ENCODE measurements at regions not wholly inside any gene's neighbourhood (a gene's known extent, or its start where the extent isn't known, plus 50 kb on each side); places are given as distances from the start of the nearest gene placed in this dataset.

DNA sequence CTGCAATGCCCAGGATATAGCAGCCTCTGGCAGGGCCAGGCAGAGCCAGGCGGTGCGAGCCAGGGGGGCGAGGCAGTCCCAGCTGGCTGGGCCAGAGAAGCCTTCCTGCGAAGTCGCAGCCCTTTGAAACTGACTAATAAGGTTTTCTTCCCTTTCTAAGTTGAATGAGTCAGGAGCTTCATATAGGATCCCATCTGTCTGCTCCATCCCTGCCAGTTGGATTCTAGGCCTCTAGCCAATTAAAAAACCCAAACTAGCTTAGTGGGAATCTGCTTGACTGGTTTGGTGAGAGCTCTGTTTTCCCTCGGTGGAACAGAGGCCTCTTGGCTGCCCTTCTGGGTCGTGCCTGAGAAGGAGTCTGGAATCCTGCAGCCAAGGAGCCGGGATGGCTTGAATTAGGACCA, 70.1 kb upstream of the RAPGEF1 start:
- TF ChIP-seq, protein P1, sequence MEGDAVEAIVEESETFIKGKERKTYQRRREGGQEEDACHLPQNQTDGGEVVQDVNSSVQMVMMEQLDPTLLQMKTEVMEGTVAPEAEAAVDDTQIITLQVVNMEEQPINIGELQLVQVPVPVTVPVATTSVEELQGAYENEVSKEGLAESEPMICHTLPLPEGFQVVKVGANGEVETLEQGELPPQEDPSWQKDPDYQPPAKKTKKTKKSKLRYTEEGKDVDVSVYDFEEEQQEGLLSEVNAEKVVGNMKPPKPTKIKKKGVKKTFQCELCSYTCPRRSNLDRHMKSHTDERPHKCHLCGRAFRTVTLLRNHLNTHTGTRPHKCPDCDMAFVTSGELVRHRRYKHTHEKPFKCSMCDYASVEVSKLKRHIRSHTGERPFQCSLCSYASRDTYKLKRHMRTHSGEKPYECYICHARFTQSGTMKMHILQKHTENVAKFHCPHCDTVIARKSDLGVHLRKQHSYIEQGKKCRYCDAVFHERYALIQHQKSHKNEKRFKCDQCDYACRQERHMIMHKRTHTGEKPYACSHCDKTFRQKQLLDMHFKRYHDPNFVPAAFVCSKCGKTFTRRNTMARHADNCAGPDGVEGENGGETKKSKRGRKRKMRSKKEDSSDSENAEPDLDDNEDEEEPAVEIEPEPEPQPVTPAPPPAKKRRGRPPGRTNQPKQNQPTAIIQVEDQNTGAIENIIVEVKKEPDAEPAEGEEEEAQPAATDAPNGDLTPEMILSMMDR (IDR thresholded peaks at IDR 0.05; ENCODE audit: insufficient read depth, low read depth, low read length, missing control alignments): no peak
- no peak for DNase-seq (ENCODE audit: low read depth)
- no peak overlapping the region for H3K4me3 ChIP-seq (ENCODE audit: low read depth, low read length)

DNA sequence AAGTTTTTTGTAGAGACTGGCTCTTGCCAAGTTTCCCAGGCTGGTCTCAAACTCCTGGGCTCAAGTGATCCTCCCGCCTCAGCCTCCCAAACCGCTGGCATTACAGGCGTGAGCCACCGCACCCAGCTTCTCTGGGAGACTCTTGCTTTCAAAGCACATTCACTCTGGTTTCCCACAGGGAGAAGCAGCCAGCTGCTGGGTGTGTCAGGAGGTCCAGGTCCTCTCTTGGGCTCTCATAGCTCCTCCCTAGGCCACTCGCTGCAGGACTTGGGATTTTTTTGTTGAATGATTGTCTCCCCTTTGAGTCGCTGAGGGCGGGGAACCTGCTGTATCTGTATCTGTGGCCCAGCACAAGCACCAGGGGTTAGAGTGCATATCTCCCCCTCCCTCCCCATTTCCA, 68.4 kb upstream of the RAPGEF1 start:
- TF ChIP-seq, protein P1 (IDR thresholded peaks at IDR 0.05; ENCODE audit: insufficient read depth, low read depth, low read length, missing control alignments): no peak
- no peak overlapping the region for H3K4me3 ChIP-seq (ENCODE audit: low read depth, low read length)
- no peak for DNase-seq (ENCODE audit: low read depth)

DNA sequence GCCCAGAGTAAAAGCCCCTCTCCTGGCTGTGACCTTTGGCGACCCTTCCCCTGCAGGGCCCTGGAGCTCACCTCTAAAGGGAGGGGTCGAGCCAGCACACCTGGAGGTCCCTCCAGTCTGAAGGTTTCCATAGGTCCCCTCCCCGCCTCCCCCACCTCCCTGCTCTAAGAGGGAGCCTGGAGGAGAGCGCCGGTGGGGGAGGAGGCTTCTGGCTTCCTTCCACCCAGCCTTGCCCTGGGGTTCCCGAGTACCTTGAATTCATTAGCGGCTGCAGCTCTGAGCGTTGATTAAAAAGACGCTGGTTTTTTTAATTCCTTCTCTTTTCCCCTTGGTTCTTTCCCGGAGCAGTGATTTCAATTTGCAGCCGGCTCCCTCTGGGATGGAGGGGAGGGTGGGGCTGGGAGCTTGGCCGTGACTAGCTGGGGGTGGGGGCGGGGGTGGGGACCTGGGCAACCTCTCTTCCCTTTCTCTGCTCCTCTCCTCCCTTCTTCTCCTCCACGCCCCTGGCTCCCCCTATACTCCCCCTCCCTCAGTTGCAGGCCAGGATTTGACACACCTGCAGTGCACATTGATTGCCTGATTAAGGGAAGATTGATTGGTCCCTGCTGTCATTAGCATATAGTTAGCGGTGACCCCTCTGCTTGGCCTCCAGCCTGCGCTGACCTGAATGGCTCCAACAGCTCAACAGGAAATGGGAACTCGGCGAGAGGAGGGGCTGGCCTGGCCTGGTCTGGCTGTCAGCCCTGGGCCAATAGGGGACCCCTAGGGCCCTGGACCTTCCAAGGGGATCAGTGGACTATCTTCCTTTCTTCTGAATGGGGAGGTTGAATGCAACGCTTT, 67.5 kb upstream of the RAPGEF1 start:
- TF ChIP-seq, protein P1 (IDR thresholded peaks at IDR 0.05; ENCODE audit: insufficient read depth, low read depth, low read length, missing control alignments): no peak
- no peak overlapping the region for H3K4me3 ChIP-seq (ENCODE audit: low read depth, low read length)
- no peak for DNase-seq (ENCODE audit: low read depth)

DNA sequence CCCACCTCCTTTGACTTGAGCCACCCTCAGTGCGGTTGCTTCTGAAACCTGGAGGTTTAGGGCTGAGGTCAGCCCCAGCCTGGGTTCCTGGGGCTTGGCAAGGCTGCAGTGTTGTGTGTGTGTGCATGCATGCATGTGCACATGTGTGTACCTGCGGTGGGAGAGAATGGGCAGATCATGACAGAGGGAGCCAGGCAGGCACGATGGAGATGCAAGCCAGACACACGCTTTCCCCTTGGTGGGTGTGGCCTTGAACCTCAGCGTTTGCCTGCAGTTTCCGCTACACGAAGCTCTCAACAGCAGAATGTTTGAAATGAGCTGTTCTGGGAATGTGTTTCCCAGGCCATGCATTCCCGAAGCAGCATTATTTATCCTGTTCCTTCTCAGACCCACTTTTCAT, 65.9 kb upstream of the RAPGEF1 start:
- no peak overlapping the region for H3K4me3 ChIP-seq (ENCODE audit: low read depth, low read length)
- TF ChIP-seq, protein P1 (IDR thresholded peaks at IDR 0.05; ENCODE audit: insufficient read depth, low read depth, low read length, missing control alignments): no peak
- no peak for DNase-seq (ENCODE audit: low read depth)

DNA sequence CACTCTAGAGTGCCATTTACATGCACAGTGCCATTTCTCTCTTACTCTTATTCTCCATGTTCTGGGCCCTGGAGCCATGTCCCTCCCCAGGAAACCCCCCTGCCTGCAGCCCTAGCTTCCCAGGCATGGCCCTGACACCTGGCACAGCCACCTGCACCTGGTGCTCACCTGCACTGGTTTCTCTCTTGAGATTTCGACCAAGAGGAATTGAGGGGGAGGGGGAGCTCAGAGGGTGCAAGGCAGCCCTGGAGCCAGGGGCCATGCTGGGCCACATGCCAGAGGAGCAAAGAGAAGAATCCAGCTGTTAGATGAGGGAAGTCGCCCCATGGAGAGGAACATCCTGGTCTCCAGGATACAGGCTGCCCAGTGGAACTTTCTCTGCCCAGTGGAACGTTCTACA, 65.0 kb upstream of the RAPGEF1 start:
- no peak overlapping the region for H3K4me3 ChIP-seq (ENCODE audit: low read depth, low read length)
- TF ChIP-seq, protein P1 (IDR thresholded peaks at IDR 0.05; ENCODE audit: insufficient read depth, low read depth, low read length, missing control alignments): no peak
- DNase-seq (ENCODE audit: low read depth): no peak

DNA sequence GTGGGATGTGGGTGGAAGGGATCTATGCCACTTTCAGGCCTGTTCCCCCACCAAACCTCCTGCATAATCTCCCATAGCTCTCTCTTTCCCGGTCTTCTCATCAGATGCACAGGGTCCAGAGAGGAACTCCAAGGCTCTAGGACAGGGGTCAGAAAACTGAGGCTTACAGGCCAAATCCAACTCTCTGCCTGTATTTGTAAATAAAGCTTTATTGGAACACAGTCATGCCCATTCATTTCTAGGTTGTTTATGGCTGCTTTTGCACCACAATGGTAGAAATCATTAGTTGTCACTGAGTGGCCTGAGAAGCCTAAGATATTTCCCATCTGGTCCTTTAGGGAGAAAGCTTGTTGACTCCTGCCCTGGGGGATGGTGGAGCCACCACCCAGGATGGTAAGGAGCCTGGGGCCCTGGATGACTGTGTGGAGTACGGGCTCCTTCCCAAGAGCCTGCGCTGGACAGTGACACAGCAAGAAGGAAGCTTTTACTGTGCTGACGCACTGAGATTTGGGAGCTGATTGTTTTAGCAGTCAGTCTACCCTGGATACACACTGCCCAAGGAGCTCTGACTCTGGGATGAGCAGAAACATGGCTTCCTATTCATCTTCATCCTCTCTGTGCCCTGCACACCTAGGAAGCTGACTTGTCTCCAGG, 64.0 kb upstream of the RAPGEF1 start:
- no peak for DNase-seq (ENCODE audit: low read depth)
- H3K4me3 ChIP-seq (ENCODE audit: low read depth, low read length): no peak overlapping the region
- TF ChIP-seq, protein P1 (IDR thresholded peaks at IDR 0.05; ENCODE audit: insufficient read depth, low read depth, low read length, missing control alignments): no peak
